ENCODE measurements at regions not wholly inside any gene's neighbourhood (a gene's known extent, or its start where the extent isn't known, plus 50 kb on each side); places are given as distances from the start of the nearest gene placed in this dataset.

DNA sequence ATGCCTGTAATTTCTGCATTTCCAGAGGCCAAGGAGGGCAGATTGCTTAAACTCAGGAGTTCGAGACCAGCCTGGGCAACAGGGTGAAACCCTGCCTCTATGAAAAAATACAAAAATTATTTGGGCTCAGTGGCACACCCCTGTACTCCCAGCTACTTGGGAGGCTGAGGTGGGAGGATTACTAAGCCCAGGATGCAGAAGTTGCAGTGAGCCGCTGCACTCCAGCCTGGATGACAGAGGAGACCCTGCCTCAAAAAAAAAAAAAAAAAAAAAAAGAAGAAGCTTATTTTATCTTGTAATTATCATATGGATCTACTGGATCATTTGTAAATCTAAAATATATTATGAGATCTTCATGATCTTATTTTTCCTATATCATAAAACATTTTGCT is 84.1 kb downstream of the PPCDC start:
- TF ChIP-seq EZH2 (IDR thresholded peaks at IDR 0.05; ENCODE audit: borderline replicate concordance, low read depth, low read length, severe bottlenecking) (no peak), POLR2AphosphoS5 (IDR thresholded peaks at IDR 0.05; ENCODE audit: insufficient read depth, low read depth, low read length) (no peak), POLR2A (IDR thresholded peaks at IDR 0.05; ENCODE audit: low read depth, low read length) (no peak), CTCF (IDR thresholded peaks at IDR 0.05; ENCODE audit: extremely low read depth in 1 of 2, insufficient read depth in 1 of 2, low read depth in 1 of 2, low read length in 2 of 2) (no peak), MAX (IDR thresholded peaks at IDR 0.05; ENCODE audit: insufficient read depth, insufficient read length) (no peak), GATA2 (IDR thresholded peaks at IDR 0.05; ENCODE audit: insufficient read depth, insufficient read length, low read depth, low read length) (no peak), FOS (IDR thresholded peaks at IDR 0.05; ENCODE audit: borderline replicate concordance, insufficient read depth, low read length) (no peak)

All from endothelial cell of umbilical vein (primary cell).